Neuronal stem cell (in vitro differentiated cells): ENCODE measurements at regions not wholly inside any gene's neighbourhood (a gene's known extent, or its start where the extent isn't known, plus 50 kb on each side); places are given as distances from the start of the nearest gene placed in this dataset.
"Not testable (repeated sequence)": the region's sequence is repeated elsewhere in the genome, so short reads cannot be mapped to it uniquely, and the experiment has no call there.

Experiments
- DNase-seq: peaks from one replicate; pipeline ENCODE4 v3.0.0-alpha.2; 2013; ENCODE audit warnings: low spot score
- H2AFZ ChIP-seq: one replicate; pipeline ENCODE4 v1.6.1; 2013; ENCODE audit warnings: mild to moderate bottlenecking, low read length, inconsistent platforms
- H2AK5ac ChIP-seq: 2 replicates; pipeline ENCODE4 v1.6.1; 2013; ENCODE audit warnings: low read depth, mild to moderate bottlenecking, inconsistent platforms, low read length, moderate library complexity, mixed read lengths
- H2BK120ac ChIP-seq: 2 replicates; pipeline ENCODE4 v1.6.1; 2013; ENCODE audit warnings: low read depth, mild to moderate bottlenecking, inconsistent platforms, low read length, moderate library complexity, mixed read lengths
- H2BK12ac ChIP-seq: one replicate; pipeline ENCODE4 v1.6.1; 2013; ENCODE audit warnings: low read length, inconsistent platforms
- H2BK15ac ChIP-seq: 2 replicates; pipeline ENCODE4 v1.6.1; 2013; ENCODE audit warnings: mild to moderate bottlenecking, low read length, inconsistent platforms, mixed read lengths
- H2BK5ac ChIP-seq: one replicate; pipeline ENCODE4 v1.6.1; 2013; ENCODE audit warnings: inconsistent platforms, mild to moderate bottlenecking, low read length, moderate library complexity
- H3K14ac ChIP-seq: one replicate; pipeline ENCODE4 v1.6.1; 2013; ENCODE audit warnings: low read length, inconsistent platforms
- H3K18ac ChIP-seq: 2 replicates; pipeline ENCODE4 v1.6.1; 2013; ENCODE audit warnings: low read length, inconsistent platforms
- H3K23ac ChIP-seq: 2 replicates; pipeline ENCODE4 v1.6.1; 2013; ENCODE audit warnings: low read depth, mild to moderate bottlenecking, mixed read lengths, low read length, inconsistent platforms; ENCODE audit not compliant: poor library complexity
- H3K27ac ChIP-seq: replicated peaks from 3 replicates; pipeline ENCODE4 v1.5.1; 2013; ENCODE audit warnings: low read length, inconsistent platforms
- H3K27me3 ChIP-seq, 3 experiments: 2 replicates each; pipeline ENCODE4 v1.6.1; 2013; ENCODE audit warnings: low read length in 3 of 3, mild to moderate bottlenecking in 2 of 3, inconsistent platforms in 1 of 3, low read depth in 1 of 3, mixed read lengths in 1 of 3, moderate library complexity in 1 of 3; ENCODE audit not compliant: control insufficient read depth in 3 of 3, insufficient read depth in 3 of 3
- H3K36me3 ChIP-seq, 2 donors: replicated peaks in 1 of 2; 2 replicates each; pipeline ENCODE4 v1.6.1; 2013; ENCODE audit warnings: low read length in 2 of 2; ENCODE audit not compliant: control insufficient read depth in 2 of 2, insufficient read depth in 2 of 2
- H3K4ac ChIP-seq: 2 replicates; pipeline ENCODE4 v1.6.1; 2013; ENCODE audit warnings: inconsistent platforms, mild to moderate bottlenecking, low read length, moderate library complexity
- H3K4me1 ChIP-seq, 2 donors: 1 replicate in 1 of 2; 2 replicates in 1 of 2; pipeline ENCODE4 v1.6.1; 2013; ENCODE audit warnings: low read length in 2 of 2, low read depth in 1 of 2; ENCODE audit not compliant: control insufficient read depth in 2 of 2, insufficient read depth in 1 of 2
- H3K4me2 ChIP-seq: one replicate; pipeline ENCODE4 v1.6.1; 2013; ENCODE audit warnings: mild to moderate bottlenecking, low read length, inconsistent platforms; ENCODE audit not compliant: insufficient read depth, poor library complexity, severe bottlenecking
- H3K4me3 ChIP-seq, 2 donors: 2 replicates each; pipeline ENCODE4 v1.5.1; 2013; ENCODE audit warnings: low read length in 2 of 2, mild to moderate bottlenecking in 2 of 2, inconsistent platforms in 1 of 2, moderate library complexity in 1 of 2
- H3K79me1 ChIP-seq: one replicate; pipeline ENCODE4 v1.6.1; 2013; ENCODE audit warnings: low read depth, mild to moderate bottlenecking, inconsistent platforms, low read length, moderate library complexity
- H3K9ac ChIP-seq: one replicate; pipeline ENCODE4 v1.6.1; 2013; ENCODE audit warnings: mild to moderate bottlenecking, low read depth, low read length, inconsistent platforms; ENCODE audit not compliant: poor library complexity
- H3K9me3 ChIP-seq, 2 donors: replicated peaks in 1 of 2; 2 replicates each; pipeline versions ENCODE3 to v1.6.1; 2013; ENCODE audit warnings: low read length in 2 of 2, mild to moderate bottlenecking in 2 of 2, inconsistent platforms in 1 of 2, low read depth in 1 of 2, mixed read lengths in 1 of 2, moderate library complexity in 1 of 2; ENCODE audit not compliant: control insufficient read depth in 2 of 2, insufficient read depth in 1 of 2
- H4K8ac ChIP-seq: one replicate; pipeline ENCODE4 v1.6.1; 2013; ENCODE audit warnings: low read depth, mild to moderate bottlenecking, inconsistent platforms, low read length, moderate library complexity
- H4K91ac ChIP-seq: one replicate; pipeline ENCODE4 v1.6.1; 2013; ENCODE audit warnings: low read length, low read depth, mild to moderate bottlenecking, inconsistent platforms; ENCODE audit not compliant: poor library complexity
- WGBS, 2 donors: extraction: QIAGEN DNeasy Blood & Tissue Kit; methylation state at CpG; one replicate each; pipeline ENCODE4 v1.1.7; 2013; ENCODE audit warnings: missing lambda C conversion rate in 2 of 2, mixed read lengths in 1 of 2; ENCODE audit not compliant: insufficient read length in 2 of 2, insufficient replicate concordance in 1 of 2; ENCODE audit errors: extremely low coverage in 2 of 2; 5-methylcytosine and 5-hydroxymethylcytosine counted together

DNA sequence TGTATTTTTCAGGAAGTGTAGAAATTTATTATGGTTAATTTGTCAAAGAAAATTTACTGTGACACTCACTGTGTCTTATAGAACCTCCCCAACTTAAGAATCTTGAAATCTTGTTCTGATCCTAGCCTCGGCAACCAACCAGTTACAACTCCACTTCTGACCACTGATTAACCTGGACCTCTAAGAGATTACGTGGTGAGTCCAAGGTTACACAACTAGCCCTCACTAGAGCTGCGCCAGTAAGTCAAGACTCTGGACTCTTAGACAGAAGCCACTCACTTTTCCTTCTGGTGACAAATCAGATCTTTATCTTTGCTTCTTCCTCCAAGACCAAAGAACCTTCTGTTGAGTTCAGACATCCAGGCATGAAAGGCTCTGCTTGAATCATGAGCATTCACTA is 116.6 kb downstream of the NBPF8 start:
- not testable (repeated sequence) for H4K8ac ChIP-seq, H3K4me1 ChIP-seq, H2AK5ac ChIP-seq, H3K4ac ChIP-seq, H4K91ac ChIP-seq, H2AFZ ChIP-seq, H2BK5ac ChIP-seq, H3K14ac ChIP-seq, DNase-seq, H3K27ac ChIP-seq, H2BK15ac ChIP-seq, H3K27me3 ChIP-seq, H3K4me3 ChIP-seq, H2BK12ac ChIP-seq, H3K23ac ChIP-seq, H3K36me3 ChIP-seq, H3K4me2 ChIP-seq, H2BK120ac ChIP-seq, H3K9me3 ChIP-seq, H3K79me1 ChIP-seq, H3K18ac ChIP-seq, H3K9ac ChIP-seq
- no CpG with 5 or more reads among the region's 3 CpGs for WGBS, 2 donors

DNA sequence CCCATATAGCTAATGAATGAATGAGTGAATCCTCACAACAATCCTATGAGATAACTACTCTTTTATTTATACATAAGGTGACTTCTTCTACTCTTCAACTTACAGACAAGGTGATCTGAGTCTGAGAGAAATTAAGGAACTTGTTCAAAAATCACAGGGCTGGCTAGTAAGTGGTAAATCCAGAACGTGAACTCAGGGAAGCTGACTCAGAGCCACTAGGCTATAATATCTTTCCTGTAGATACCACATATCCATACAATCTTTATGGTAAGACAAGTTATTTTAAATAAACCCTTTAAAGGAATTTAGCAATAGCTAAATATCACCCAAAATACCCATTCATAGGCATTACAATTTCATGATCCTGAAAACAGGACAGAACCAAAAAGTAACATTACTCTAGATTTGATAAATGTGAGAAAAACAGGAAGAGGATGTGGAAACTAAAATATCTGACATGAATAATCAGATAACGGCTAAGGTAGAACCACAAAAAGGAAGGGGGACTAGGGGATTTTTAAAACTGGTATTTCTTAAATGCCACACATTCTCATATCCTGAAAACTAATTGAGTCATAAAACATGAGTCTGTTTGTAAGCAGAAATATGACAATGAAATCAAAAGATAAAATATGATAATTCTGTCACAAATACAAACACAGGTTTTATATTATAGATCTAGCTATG is 119.7 kb downstream of the NBPF8 start:
- not testable (repeated sequence) for H3K9ac ChIP-seq, H4K91ac ChIP-seq, H3K18ac ChIP-seq, H3K27ac ChIP-seq, DNase-seq, H3K4me3 ChIP-seq, H3K4me1 ChIP-seq, H3K79me1 ChIP-seq, H3K4ac ChIP-seq, H2AK5ac ChIP-seq, H4K8ac ChIP-seq, H3K27me3 ChIP-seq, H3K23ac ChIP-seq, H2BK5ac ChIP-seq, H2BK15ac ChIP-seq, H3K36me3 ChIP-seq, H2BK12ac ChIP-seq, H2BK120ac ChIP-seq, H3K9me3 ChIP-seq, H3K14ac ChIP-seq, H3K4me2 ChIP-seq, H2AFZ ChIP-seq
- WGBS, 2 donors, result no CpG with 5 or more reads among the region's 2 CpGs

DNA sequence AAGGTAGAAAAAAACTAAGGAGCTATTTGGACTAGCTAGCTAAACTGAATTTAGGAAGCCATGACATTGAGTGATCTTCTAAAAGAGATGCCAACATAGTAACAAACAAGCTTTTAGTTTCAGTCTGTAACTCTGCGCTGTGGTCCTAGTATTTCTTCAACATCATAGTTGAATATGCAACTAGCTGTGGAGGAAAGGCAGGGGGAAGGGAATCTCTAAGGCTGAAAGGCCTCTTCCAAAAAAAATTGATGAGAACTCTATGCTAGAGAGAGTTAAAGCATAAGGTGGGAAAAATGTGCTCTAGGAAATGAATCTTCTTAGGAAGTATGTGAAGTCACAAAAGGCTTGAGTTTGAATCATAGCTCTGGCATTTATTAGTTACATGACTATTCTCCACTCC is 120.2 kb downstream of the NBPF8 start:
- H3K27me3 ChIP-seq, H3K4me1 ChIP-seq, H2BK5ac ChIP-seq, H3K36me3 ChIP-seq, H3K14ac ChIP-seq, H2AFZ ChIP-seq, H3K9me3 ChIP-seq, DNase-seq, H3K79me1 ChIP-seq, H3K4ac ChIP-seq, H4K91ac ChIP-seq, H3K4me2 ChIP-seq, H3K23ac ChIP-seq, H4K8ac ChIP-seq, H3K18ac ChIP-seq, H2BK12ac ChIP-seq, H2BK120ac ChIP-seq, H3K4me3 ChIP-seq, H3K27ac ChIP-seq, H2BK15ac ChIP-seq, H2AK5ac ChIP-seq, H3K9ac ChIP-seq: not testable (repeated sequence)
- WGBS, 2 donors, result no CpG with 5 or more reads among the region's 1 CpG

DNA sequence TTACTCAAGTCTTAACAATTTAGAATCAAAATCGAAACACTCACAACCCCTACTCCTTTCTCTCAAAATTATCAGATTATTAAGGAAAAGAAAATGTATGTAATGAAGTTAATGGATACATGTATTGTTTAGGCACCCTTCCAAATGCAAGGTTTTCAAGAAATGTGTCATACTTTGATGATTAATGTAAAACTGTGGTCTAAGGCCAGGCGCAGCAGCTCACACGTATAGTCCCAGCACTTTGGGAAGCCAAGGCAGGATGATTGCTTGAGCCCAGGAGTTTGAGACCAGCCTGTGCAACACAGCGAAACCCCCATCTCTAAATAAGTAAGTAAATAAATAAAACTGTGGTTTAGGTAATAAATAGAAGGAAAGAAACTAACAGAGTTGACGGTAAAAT is 126.6 kb downstream of the NBPF8 start:
- not testable (repeated sequence) for H3K36me3 ChIP-seq, H3K23ac ChIP-seq, H3K27me3 ChIP-seq, H4K91ac ChIP-seq, H3K27ac ChIP-seq, H2BK5ac ChIP-seq, H2BK12ac ChIP-seq, H3K9ac ChIP-seq, H3K4me2 ChIP-seq, H2BK120ac ChIP-seq, H2AK5ac ChIP-seq, DNase-seq, H2BK15ac ChIP-seq, H4K8ac ChIP-seq, H3K4ac ChIP-seq, H3K18ac ChIP-seq, H3K4me1 ChIP-seq, H3K14ac ChIP-seq, H3K4me3 ChIP-seq, H2AFZ ChIP-seq, H3K9me3 ChIP-seq, H3K79me1 ChIP-seq
- no CpG with 5 or more reads among the region's 5 CpGs for WGBS, 2 donors
